Panc1 (cell line): ENCODE measurements at regions not wholly inside any gene's neighbourhood (a gene's known extent, or its start where the extent isn't known, plus 50 kb on each side); places are given as distances from the start of the nearest gene placed in this dataset.

Source experiments
- ATAC-seq: fragments of 200-7000 bp; cut with Tn5 transposase; 2 replicates; pipeline ENCODE4 v1.9.1; 2020; ENCODE audit warnings: mild to moderate bottlenecking, moderate library complexity
- BruUV-seq: library from RNA; stranded (reverse); fragments of 400-500 nt; replicated peaks from 2 replicates; lab custom pipeline; 2021; lab: Mats Ljungman, UMichigan
- CTCF ChIA-PET: fragments of 300-600 bp; sonication (Branson Sonifier 250); formaldehyde crosslinking; loops from one replicate; lab custom pipeline; 2022; ENCODE audit warnings: antibody characterized with exemption; lab: Charles Lee
- POLR2A ChIA-PET: fragments of 300-600 bp; sonication (Branson Sonifier 250); formaldehyde crosslinking; loops from one replicate; lab custom pipeline; 2022; ENCODE audit warnings: antibody characterized with exemption; lab: Charles Lee
- DNase-seq: peaks from one replicate; pipeline ENCODE4 v3.0.0-alpha.2; 2010; ENCODE audit warnings: low read depth, low spot score
- H3K27ac ChIP-seq: 2 replicates; pipeline ENCODE4 v1.5.1; 2011; ENCODE audit warnings: mild to moderate bottlenecking, low read length, inconsistent platforms
- H3K27me3 ChIP-seq: fragments of 200-500 bp; sonication (Bioruptor generic); 2 replicates; pipeline ENCODE4 v1.6.0; 2014; ENCODE audit warnings: low read length, inconsistent platforms; ENCODE audit not compliant: control insufficient read depth, insufficient read depth
- H3K36me3 ChIP-seq: fragments of 200-500 bp; sonication (Bioruptor generic); 2 replicates; pipeline ENCODE4 v1.5.1; 2014; ENCODE audit warnings: inconsistent platforms, mild to moderate bottlenecking, low read length, moderate library complexity; ENCODE audit not compliant: control insufficient read depth, insufficient read depth
- H3K4me1 ChIP-seq: 2 replicates; pipeline ENCODE4 v1.5.1; 2011; ENCODE audit warnings: inconsistent platforms, mild to moderate bottlenecking, low read length, moderate library complexity; ENCODE audit not compliant: control insufficient read depth, insufficient read depth
- H3K4me3 ChIP-seq, 2 experiments: 2 replicates each; pipeline ENCODE4 v1.5.1; 2011 to 2012; ENCODE audit warnings: low read depth in 2 of 2, low read length in 2 of 2, mild to moderate bottlenecking in 2 of 2, inconsistent platforms in 1 of 2, moderate library complexity in 1 of 2
- H3K9me3 ChIP-seq: fragments of 200-500 bp; sonication (Bioruptor generic); 2 replicates; pipeline ENCODE4 v1.5.1; 2014; ENCODE audit warnings: low read depth, mild to moderate bottlenecking, inconsistent platforms, low read length, moderate library complexity; ENCODE audit not compliant: control insufficient read depth, insufficient read depth
- POLR2AphosphoS5 ChIP-seq: IDR thresholded peaks from 2 replicates; pipeline ENCODE4 v1.6.1; 2012; ENCODE audit warnings: mild to moderate bottlenecking, low read depth, low read length, moderate library complexity
- SIN3A ChIP-seq: IDR thresholded peaks from 2 replicates; pipeline ENCODE4 v1.6.1; 2012; ENCODE audit warnings: low read depth, mild to moderate bottlenecking, low read length, moderate library complexity, borderline replicate concordance; ENCODE audit not compliant: insufficient read depth
- TCF7L2 ChIP-seq: IDR thresholded peaks from 2 replicates; pipeline ENCODE4 v1.6.1; 2011; ENCODE audit warnings: mild to moderate bottlenecking, low read depth, low read length, inconsistent platforms
- in situ Hi-C: cut with HindIII; loops from 2 replicates; pipeline ENCODE4 v1.10.0; 2016; ENCODE audit warnings: low sequenced_read_pairs, low pct_unique_long_range_greater_than_20kb
- intact Hi-C: fragments of 100-400 bp; cut with micrococcal nuclease; formaldehyde crosslinking; loops from one replicate; pipeline ENCODE4 v1.10.0; 2022; ENCODE audit not compliant: unreplicated experiment
- TF ChIP-seq, protein P1 (sequence below): fragments of 450-650 bp; IDR thresholded peaks from 2 replicates; pipeline ENCODE4 v1.5.1; 2017; ENCODE audit warnings: mild to moderate bottlenecking
- TF ChIP-seq, protein P2 (sequence below), 2 experiments: IDR thresholded peaks; 2 replicates each; pipeline ENCODE4 v1.6.1; 2011 to 2012; ENCODE audit warnings: low read depth in 2 of 2, control low read depth in 1 of 2, low read length in 1 of 2, mild to moderate bottlenecking in 1 of 2, moderate library complexity in 1 of 2; ENCODE audit not compliant: insufficient read depth in 1 of 2

DNA sequence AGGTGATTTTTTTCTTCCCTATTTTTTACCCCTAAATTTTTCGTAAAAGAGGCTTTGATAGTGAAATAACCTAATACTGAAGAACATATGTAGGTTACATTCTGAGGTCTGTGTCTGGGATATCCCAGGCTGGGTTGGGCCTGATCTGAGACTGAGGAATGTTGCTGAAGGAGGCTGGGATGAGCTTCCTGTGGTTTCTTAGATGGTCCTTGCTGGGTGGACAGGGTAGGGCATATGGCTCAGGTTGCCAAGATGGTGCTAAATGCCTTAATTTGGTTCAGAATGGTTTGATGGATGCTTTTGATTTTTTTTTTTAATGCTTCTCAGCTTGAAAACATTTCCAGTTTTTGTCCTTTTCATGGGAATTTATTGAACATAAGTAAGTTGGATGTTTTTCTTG is 124.6 kb upstream of the PMCH start:
- H3K4me3 ChIP-seq = no peak overlapping the region
- in situ Hi-C loops = no loop called here
- ATAC-seq = no peak
- H3K27ac ChIP-seq = no peak overlapping the region
- H3K27me3 ChIP-seq = no peaks in the 10 kb centered on the region
- no peaks in the 10 kb centered on the region for H3K9me3 ChIP-seq
- intact Hi-C loops = no loop called here
- BruUV-seq = no TSS peak
- no peaks in the 10 kb centered on the region for H3K36me3 ChIP-seq
- no peaks in the 10 kb centered on the region for H3K4me1 ChIP-seq
- ChIA-PET POLR2A (no interaction called here), CTCF (no interaction called here)
- TF ChIP-seq POLR2AphosphoS5 (no peak), SIN3A (no peak), TCF7L2 (no peak)
- no peak for DNase-seq

DNA sequence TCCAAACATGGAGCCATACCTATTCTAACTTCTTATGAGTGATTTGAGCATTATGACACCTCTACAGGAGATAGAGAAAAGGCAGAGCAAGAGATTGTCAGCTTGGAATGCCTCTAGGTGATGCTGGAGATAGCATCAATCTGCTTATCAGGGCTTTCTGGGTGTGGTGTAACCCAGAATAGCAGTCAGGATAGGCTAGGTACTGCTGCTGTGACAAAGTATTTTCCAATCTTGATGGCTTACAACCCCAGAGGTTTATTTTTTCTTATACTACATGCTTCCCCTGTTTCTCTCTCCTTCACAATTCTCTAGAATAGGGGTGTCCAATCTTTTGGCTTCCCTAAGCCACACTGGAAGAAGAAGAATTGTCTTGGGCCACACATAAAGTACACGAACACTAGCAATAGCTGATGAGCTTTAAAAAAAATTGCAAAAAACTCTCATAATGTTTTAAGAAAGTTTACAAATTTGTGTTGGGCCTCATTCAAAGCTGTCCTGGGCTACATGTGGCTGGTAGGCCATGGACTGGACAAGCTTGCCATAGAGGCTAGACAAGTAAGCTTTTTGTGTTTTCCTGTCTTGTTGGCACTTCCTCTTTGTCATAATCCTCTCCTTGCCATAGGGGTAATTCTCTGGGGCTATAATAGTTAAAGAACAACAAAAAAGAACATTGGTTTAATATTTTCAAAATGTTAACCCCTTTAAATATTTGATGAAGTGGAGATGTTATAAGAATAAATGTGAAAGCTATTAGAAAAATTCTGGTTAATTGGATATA is 123.9 kb upstream of the PMCH start:
- DNase-seq = no peak
- Histone ChIP-seq H3K4me3 (no peak overlapping the region), H3K27ac (no peak overlapping the region), H3K4me1 (no peaks in the 10 kb centered on the region), H3K9me3 (no peaks in the 10 kb centered on the region), H3K27me3 (0 out of 2 replicates have a peak, but pooled peaks cover 3% of the 10 kb centered on the region), H3K36me3 (no peaks in the 10 kb centered on the region)
- no peak for ATAC-seq
- TF ChIP-seq, protein P1, sequence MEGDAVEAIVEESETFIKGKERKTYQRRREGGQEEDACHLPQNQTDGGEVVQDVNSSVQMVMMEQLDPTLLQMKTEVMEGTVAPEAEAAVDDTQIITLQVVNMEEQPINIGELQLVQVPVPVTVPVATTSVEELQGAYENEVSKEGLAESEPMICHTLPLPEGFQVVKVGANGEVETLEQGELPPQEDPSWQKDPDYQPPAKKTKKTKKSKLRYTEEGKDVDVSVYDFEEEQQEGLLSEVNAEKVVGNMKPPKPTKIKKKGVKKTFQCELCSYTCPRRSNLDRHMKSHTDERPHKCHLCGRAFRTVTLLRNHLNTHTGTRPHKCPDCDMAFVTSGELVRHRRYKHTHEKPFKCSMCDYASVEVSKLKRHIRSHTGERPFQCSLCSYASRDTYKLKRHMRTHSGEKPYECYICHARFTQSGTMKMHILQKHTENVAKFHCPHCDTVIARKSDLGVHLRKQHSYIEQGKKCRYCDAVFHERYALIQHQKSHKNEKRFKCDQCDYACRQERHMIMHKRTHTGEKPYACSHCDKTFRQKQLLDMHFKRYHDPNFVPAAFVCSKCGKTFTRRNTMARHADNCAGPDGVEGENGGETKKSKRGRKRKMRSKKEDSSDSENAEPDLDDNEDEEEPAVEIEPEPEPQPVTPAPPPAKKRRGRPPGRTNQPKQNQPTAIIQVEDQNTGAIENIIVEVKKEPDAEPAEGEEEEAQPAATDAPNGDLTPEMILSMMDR = no peak
- TF ChIP-seq SIN3A (no peak), TCF7L2 (no peak), POLR2AphosphoS5 (no peak)
- TF ChIP-seq, protein P2, sequence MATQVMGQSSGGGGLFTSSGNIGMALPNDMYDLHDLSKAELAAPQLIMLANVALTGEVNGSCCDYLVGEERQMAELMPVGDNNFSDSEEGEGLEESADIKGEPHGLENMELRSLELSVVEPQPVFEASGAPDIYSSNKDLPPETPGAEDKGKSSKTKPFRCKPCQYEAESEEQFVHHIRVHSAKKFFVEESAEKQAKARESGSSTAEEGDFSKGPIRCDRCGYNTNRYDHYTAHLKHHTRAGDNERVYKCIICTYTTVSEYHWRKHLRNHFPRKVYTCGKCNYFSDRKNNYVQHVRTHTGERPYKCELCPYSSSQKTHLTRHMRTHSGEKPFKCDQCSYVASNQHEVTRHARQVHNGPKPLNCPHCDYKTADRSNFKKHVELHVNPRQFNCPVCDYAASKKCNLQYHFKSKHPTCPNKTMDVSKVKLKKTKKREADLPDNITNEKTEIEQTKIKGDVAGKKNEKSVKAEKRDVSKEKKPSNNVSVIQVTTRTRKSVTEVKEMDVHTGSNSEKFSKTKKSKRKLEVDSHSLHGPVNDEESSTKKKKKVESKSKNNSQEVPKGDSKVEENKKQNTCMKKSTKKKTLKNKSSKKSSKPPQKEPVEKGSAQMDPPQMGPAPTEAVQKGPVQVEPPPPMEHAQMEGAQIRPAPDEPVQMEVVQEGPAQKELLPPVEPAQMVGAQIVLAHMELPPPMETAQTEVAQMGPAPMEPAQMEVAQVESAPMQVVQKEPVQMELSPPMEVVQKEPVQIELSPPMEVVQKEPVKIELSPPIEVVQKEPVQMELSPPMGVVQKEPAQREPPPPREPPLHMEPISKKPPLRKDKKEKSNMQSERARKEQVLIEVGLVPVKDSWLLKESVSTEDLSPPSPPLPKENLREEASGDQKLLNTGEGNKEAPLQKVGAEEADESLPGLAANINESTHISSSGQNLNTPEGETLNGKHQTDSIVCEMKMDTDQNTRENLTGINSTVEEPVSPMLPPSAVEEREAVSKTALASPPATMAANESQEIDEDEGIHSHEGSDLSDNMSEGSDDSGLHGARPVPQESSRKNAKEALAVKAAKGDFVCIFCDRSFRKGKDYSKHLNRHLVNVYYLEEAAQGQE (IDR thresholded peaks at IDR 0.05; ENCODE audit: insufficient read depth in 1 of 2, low read depth in 2 of 2, low read length in 1 of 2) = no peak
- POLR2A ChIA-PET = no interaction called here
- CTCF ChIA-PET = no interaction called here
- BruUV-seq = no TSS peak
- in situ Hi-C loops (no loop called here), intact Hi-C loops (no loop called here)

GRCh38 chr12:102317155-102317554 is 119.5 kb upstream of the PMCH start:
- BruUV-seq = no TSS peak
- Histone ChIP-seq H3K36me3 (no peaks in the 10 kb centered on the region), H3K27ac (no peak overlapping the region), H3K4me1 (no peaks in the 10 kb centered on the region), H3K9me3 (no peaks in the 10 kb centered on the region), H3K27me3 (0 out of 2 replicates have a peak, but pooled peaks cover 3% of the 10 kb centered on the region), H3K4me3 (no peak overlapping the region)
- no peak for ATAC-seq
- TF ChIP-seq TCF7L2 = no peak
- no peak for TF ChIP-seq SIN3A
- no peak for TF ChIP-seq POLR2AphosphoS5
- TF ChIP-seq, protein P1 = no peak
- TF ChIP-seq, protein P2 (IDR thresholded peaks at IDR 0.05; ENCODE audit: insufficient read depth in 1 of 2, low read depth in 2 of 2, low read length in 1 of 2) = no peak
- in situ Hi-C loops (no loop called here), intact Hi-C loops (no loop called here)
- CTCF ChIA-PET = no interaction called here
- POLR2A ChIA-PET = no interaction called here
- no peak for DNase-seq
